C4-2B (cell line): ENCODE measurements at regions not wholly inside any gene's neighbourhood (a gene's known extent, or its start where the extent isn't known, plus 50 kb on each side); places are given as distances from the start of the nearest gene placed in this dataset.

Experiments
- H3K27ac ChIP-seq: fragments of 450-650 bp; 2 replicates; pipeline ENCODE4 v1.5.1; 2017
- ZFX ChIP-seq: fragments of 450-650 bp; IDR thresholded peaks from 2 replicates; pipeline ENCODE4 v1.6.1; 2017
- TF ChIP-seq, protein P1 (sequence below): fragments of 450-650 bp; conservative IDR thresholded peaks from 2 replicates; pipeline ENCODE4 v1.5.1; 2017; ENCODE audit warnings: mild to moderate bottlenecking

DNA sequence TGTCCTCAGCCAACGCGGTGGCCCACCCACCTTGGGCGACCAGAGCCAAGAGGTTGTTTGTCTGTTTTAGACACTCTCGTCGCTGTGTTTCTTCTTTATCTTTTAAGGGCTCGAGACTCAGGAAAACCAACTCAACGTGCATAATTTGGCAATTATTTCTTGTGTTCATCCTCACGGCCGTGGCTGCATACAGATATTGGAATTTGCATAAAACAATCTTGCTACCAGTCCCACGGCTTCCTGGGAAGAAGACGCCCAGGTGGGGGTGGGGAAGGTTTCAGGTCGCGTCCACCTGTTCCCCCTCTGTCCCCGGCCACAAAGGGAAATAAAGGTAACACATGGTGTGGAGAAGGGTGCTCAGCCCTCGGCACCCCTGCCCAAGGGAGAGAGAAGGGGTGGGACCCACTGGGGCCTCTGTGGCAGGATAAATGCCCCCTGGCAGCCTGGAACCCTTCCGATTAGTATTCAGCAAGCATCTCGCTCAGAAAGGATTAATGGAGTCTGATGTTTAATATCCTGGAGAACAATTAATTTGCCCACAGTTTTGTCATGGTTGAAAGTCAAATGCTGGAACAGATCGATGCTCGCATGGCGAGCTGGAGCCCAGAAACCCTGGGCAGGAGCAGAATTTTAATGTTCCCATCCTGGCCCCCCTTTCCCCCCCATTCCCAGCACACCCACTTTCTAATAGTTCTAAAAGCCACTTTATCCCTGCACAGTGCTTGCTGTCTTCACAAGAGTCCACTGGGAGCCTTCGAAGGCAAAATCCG is 359.7 kb downstream of the MN1 start:
- H3K27ac ChIP-seq, result no peak overlapping the region
- TF ChIP-seq ZFX, result no peak
- TF ChIP-seq, protein P1, sequence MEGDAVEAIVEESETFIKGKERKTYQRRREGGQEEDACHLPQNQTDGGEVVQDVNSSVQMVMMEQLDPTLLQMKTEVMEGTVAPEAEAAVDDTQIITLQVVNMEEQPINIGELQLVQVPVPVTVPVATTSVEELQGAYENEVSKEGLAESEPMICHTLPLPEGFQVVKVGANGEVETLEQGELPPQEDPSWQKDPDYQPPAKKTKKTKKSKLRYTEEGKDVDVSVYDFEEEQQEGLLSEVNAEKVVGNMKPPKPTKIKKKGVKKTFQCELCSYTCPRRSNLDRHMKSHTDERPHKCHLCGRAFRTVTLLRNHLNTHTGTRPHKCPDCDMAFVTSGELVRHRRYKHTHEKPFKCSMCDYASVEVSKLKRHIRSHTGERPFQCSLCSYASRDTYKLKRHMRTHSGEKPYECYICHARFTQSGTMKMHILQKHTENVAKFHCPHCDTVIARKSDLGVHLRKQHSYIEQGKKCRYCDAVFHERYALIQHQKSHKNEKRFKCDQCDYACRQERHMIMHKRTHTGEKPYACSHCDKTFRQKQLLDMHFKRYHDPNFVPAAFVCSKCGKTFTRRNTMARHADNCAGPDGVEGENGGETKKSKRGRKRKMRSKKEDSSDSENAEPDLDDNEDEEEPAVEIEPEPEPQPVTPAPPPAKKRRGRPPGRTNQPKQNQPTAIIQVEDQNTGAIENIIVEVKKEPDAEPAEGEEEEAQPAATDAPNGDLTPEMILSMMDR, result no peak

DNA sequence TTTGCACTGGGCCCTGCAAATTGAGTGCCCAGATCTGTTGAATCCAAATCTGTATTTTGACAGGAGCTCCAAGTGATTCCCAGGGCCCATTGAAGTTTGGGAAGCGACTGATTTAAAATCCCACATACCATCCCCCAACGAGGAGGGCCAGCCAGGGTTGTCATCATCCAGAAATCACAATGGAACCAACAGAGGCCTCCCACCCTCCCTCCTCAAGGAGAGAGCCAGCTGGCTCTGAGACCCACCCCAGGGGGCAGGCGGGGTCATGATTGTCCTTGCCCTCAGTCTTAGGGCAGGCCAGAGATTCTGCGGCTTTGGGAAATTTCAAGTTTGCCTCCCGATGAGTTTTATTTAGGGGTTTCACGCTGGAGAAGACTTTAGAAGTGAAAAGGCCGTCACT is 358.2 kb downstream of the MN1 start:
- no peak overlapping the region for H3K27ac ChIP-seq
- TF ChIP-seq, protein P1, result no peak
- TF ChIP-seq ZFX, result no peak

DNA sequence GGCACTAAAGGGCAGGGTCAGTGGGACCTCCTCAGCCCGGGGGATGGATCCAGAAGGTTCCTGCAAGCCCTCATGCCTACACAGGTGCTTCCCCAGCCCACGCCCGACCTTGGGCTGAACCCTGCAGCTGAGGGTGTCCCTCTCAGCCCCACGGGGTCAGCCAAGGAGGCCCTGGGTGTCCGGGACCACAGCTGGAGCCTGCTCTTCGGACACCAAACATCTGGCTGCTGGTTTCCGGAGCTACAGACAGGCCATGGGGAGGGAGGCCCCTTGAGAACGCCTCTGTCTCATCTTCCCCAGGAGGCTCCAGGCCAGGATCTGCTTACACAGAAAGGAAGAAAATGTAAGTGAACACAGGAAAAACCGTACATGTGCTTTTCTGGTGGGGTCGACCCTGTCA is 355.7 kb downstream of the MN1 start:
- no peak for TF ChIP-seq ZFX
- TF ChIP-seq, protein P1, result no peak
- H3K27ac ChIP-seq, result no peak overlapping the region

DNA sequence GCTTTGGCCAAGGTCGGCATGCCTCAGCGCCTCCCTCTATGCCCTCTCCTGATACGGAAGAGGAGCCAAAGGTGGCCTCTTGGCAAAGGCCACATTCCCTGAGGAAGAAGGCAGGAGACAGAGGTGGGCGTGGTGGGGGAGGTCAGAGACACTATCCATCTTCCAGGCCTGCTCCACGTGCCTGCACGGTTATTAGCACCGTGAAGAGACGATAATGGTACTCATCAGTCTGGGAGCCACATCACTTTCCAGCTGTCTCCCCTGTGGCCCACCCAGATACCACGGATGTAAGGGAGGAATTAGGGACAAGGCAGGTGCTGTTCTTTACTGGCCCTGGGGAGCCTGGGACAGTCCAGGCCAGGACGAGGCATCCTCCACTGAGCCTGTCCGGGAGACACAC is 354.3 kb downstream of the MN1 start:
- TF ChIP-seq, protein P1, result no peak
- TF ChIP-seq ZFX, result no peak
- no peak overlapping the region for H3K27ac ChIP-seq

DNA sequence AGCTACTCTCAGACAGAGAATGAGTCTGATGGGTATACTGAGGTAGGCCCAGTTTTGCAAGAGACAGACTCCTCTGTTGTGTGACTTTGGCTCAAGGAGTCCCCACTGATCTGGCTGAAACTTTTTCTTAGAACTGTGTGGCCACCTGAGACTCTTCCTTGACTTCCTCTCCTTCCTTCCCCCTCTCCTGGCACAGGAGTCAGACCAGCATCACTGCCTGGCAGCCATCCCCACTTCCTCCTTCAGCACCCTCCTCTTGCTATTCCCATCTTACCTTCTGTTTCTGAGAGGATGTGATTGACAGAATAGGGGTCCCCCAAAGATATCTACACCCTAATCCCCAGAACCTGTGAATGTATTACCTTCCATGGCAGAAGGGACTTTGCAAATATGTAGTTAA is 351.1 kb downstream of the MN1 start:
- TF ChIP-seq, protein P1, result no peak
- no peak for TF ChIP-seq ZFX
- H3K27ac ChIP-seq, result no peak overlapping the region

DNA sequence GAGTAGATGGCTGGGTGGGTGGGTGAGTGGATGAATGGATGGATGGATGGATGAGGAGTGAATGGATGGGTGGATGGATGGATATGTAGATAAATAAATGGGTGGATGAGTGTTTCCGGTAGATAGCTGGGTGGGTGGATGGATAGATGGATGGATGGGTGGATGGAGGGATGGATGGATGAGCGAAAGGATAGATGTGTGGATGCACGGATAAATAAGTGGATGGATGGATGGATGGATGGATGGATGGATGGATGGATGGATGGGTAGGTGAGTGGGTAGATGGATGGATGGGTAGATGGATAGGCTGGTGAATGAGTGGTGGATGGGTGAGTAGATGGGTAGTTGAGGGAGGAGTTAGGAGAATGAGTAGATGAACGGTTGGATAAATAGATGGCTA is 349.3 kb downstream of the MN1 start:
- TF ChIP-seq ZFX, result no peak
- TF ChIP-seq, protein P1, result no peak
- H3K27ac ChIP-seq, result no peak overlapping the region

DNA sequence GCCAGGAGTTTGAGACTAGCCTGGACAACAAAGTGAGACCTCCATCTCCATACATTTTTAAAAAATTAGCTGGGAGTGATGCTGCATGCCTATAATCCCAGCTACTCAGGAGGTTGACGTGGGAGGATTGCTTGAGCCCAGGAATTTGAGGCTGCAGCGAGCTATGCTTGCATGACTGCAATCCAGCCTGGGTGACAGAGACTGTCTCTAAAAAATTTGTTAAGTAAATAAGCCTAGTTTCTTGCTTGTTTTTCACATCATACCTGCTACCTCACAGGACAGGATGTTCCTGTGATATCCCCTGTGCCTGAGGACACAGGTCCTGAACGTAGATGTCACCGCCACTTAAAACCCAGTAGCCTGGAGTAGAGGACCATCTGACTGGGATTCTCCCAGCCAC is 348.6 kb downstream of the MN1 start:
- H3K27ac ChIP-seq, result no peak overlapping the region
- TF ChIP-seq, protein P1, result no peak
- no peak for TF ChIP-seq ZFX
